Right renal pelvis (tissue), 4 donors: ENCODE measurements at regions not wholly inside any gene's neighbourhood (a gene's known extent, or its start where the extent isn't known, plus 50 kb on each side); places are given as distances from the start of the nearest gene placed in this dataset.
"Not testable (repeated sequence)": the region's sequence is repeated elsewhere in the genome, so short reads cannot be mapped to it uniquely, and the experiment has no call there.

Experiments used
- DNase-seq, 4 donors: peaks; one replicate each; pipeline ENCODE4 v3.0.0-alpha.2; 2013; ENCODE audit warnings: low read depth in 4 of 4, low spot score in 3 of 4, missing footprints in 1 of 4

- DNase-seq: no peak
Measured at GRCh38 chr22:47543447-47543846, 781.0 kb downstream of the TBC1D22A start.

GRCh38 chr22:47540011-47540410 lies 777.6 kb downstream of the TBC1D22A start:
- no peak for DNase-seq

GRCh38 chr22:47539374-47539773 lies 776.9 kb downstream of the TBC1D22A start:
- no peak for DNase-seq

GRCh38 chr22:47535681-47536080 lies 773.2 kb downstream of the TBC1D22A start:
- no peak for DNase-seq

- DNase-seq: no peak
Measured at GRCh38 chr22:47534804-47535410, 772.5 kb downstream of the TBC1D22A start.

GRCh38 chr22:47533961-47534803 lies 771.7 kb downstream of the TBC1D22A start:
- DNase-seq: peak; percentile 60 to 77 (median 72)

GRCh38 chr22:47517062-47517461 lies 754.6 kb downstream of the TBC1D22A start:
- DNase-seq: no peak

- DNase-seq: no peak
Measured at GRCh38 chr22:47515384-47516125, 753.1 kb downstream of the TBC1D22A start.

GRCh38 chr22:47512617-47513016 lies 750.2 kb downstream of the TBC1D22A start:
- DNase-seq: no peak

GRCh38 chr22:47504962-47505361 lies 742.5 kb downstream of the TBC1D22A start:
- DNase-seq: no peak

GRCh38 chr22:47498969-47499495 lies 736.6 kb downstream of the TBC1D22A start:
- DNase-seq: no peak

- DNase-seq: no peak
Measured at GRCh38 chr22:47497666-47498065, 735.2 kb downstream of the TBC1D22A start.

GRCh38 chr22:47495110-47495509 lies 732.7 kb downstream of the TBC1D22A start:
- no peak for DNase-seq

GRCh38 chr22:47488131-47488530 lies 725.7 kb downstream of the TBC1D22A start:
- DNase-seq: not testable (repeated sequence)

GRCh38 chr22:47486569-47487312 lies 724.3 kb downstream of the TBC1D22A start:
- DNase-seq: no peak

GRCh38 chr22:47484960-47485569 lies 722.6 kb downstream of the TBC1D22A start:
- peak in 2 of 4 donors; percentile 13 to 20 for DNase-seq

- DNase-seq: no peak
Measured at GRCh38 chr22:47476231-47476630, 713.8 kb downstream of the TBC1D22A start.

GRCh38 chr22:47474895-47475294 lies 712.4 kb downstream of the TBC1D22A start:
- peak in 1 of 4 donors; percentile 7 for DNase-seq

GRCh38 chr22:47474464-47474863 lies 712.0 kb downstream of the TBC1D22A start:
- DNase-seq: peak in 1 of 4 donors; percentile 20

- no peak for DNase-seq
Measured at GRCh38 chr22:47472636-47473035, 710.2 kb downstream of the TBC1D22A start.
